Activated T-cell treated with anti-CD3 and anti-CD28 coated beads for 1 hour (primary cell): ENCODE measurements at regions not wholly inside any gene's neighbourhood (a gene's known extent, or its start where the extent isn't known, plus 50 kb on each side); places are given as distances from the start of the nearest gene placed in this dataset.
"Not testable (repeated sequence)": the region's sequence is repeated elsewhere in the genome, so short reads cannot be mapped to it uniquely, and the experiment has no call there.

ENCODE experiments used
- DNase-seq: peaks from one replicate; pipeline ENCODE4 v3.0.0-alpha.2; 2020; ENCODE audit warnings: low read depth

GRCh38 chr7:23938215-23938614 is 228.2 kb downstream of the STK31 start:
- no peak for DNase-seq

DNA sequence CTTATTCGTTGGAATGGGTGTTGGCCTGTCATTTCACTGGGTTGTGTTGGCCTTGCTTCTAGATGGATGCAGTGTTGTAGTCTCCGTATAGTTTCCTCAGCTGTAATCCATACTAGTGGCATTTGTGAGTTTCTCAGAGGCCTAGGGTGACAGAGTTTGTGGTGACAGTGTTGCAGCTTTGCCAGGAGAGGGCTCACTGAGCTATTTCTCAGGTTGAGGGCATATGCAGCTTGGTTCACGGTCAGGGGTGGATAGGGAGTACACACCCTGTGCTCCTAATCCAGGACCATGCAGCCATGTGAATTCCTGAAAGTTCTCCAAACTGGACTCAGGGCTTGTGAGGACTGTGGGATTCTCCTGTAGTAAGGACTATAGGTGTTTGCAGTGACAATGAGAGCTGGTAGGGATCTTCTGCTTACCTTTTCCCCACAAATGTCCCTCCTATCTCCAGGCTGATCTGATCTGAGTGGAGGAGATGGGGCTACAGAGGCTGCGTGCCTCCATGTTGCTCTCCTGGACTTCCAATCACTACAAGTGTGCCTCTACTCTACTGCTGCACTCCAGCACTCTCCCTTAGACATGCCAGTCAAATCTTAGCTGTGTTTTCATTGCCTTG is 229.0 kb downstream of the STK31 start:
- no peak for DNase-seq

DNA sequence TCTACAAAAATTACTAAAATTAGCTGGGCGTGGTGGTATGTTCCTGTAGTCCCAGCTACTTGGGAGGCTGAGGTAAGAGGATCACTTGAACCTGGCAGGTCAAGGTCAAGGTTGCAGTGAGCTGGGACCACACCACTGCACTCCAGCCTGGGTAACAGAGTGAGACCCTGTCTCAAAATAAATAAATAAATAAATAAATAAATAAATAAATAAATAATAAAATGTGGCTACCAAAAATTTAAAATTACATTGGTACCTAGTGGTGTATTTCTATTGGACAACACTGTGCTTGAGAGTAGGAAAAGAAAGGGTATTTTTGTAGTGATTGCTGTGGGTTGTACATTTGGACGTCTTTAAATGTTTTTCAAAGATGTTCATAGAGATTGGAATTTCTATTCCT is 229.7 kb downstream of the STK31 start:
- not testable (repeated sequence) for DNase-seq

DNA sequence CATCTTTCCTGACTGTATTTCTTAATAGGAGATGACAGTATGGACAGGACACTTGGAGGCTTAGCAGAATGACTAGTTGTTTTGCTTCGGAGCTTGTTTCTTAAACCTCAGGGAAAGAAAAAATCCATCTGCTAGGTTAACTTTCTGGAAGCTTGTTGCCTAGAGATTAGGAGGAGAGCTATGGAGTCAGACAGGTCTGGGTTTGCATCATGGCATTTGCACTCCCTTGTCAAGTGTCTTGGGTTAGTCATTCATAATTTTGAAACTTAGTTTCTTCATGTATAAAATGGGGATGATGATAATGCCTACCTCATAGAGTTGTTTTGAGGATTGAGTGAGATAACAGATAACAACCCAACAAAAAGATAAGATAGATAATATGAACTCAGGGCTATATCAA is 231.5 kb downstream of the STK31 start:
- DNase-seq, result no peak

- no peak for DNase-seq
Observed at GRCh38 chr7:23942032-23942431, 232.0 kb downstream of the STK31 start.

DNA sequence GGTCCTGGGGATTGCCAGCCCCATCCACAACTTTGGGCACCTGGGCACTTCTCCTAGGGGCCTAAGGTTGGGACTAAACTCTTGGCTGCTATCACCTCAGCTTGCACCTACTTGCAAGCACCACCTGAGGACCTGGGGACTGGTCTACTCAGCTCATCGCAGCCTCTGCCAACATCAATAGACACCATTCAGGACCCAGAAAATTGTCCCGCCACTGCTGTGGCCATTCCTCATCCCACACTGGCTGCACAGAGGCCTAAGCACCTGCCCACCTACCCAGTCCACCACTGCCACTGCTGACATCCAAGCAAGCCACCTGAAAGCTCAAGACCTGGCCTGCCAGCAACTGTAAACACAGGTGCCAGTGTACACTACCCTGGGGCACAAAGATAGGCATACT is 234.1 kb downstream of the STK31 start:
- DNase-seq, result no peak

DNA sequence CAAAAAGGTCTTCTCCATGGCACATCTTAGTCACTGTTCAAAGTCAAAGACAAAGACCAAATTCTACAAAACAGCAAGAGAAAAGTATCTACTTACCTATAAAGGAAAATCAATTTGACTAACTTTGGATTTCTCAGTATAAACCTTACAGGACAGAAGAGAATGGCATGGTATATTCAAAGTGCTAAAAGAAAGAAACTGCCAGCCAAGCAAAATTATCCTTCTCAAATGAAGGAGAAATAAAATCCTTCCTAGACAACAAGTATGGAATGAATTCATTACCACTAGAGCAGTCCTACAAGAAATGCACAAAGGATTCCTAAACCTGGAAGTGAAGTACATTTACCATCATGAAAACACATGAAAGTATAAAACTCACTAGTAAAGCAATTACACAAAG is 235.5 kb downstream of the STK31 start:
- DNase-seq, result no peak

GRCh38 chr7:23955145-23955544 is 245.1 kb downstream of the STK31 start:
- DNase-seq, result no peak

DNA sequence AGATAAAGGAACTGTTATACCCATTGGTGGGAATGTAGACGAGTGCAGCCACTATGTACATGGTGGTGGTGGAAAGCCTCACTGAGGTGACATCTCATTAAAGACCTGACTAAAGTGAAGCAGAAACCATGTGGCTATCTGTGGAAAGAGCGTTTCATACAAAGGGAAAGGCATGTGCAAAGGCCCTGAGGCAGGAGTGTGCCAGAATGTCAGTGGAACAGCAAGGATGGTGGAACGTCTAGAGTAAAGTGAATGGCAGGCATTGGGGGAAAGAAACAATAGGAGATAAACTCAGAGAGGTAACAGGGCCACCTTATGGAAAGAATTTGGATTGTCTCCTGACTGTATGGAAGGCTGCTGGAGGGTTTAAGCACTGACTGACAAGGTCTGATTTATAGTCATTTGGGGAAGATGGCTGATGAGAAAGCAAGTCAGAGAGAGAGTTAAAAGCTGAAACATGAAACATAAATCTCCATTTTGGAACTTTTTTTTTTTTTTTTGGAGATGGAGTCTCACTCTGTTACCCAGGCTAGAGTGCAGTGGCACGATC is 245.7 kb downstream of the STK31 start:
- DNase-seq, result no peak

DNA sequence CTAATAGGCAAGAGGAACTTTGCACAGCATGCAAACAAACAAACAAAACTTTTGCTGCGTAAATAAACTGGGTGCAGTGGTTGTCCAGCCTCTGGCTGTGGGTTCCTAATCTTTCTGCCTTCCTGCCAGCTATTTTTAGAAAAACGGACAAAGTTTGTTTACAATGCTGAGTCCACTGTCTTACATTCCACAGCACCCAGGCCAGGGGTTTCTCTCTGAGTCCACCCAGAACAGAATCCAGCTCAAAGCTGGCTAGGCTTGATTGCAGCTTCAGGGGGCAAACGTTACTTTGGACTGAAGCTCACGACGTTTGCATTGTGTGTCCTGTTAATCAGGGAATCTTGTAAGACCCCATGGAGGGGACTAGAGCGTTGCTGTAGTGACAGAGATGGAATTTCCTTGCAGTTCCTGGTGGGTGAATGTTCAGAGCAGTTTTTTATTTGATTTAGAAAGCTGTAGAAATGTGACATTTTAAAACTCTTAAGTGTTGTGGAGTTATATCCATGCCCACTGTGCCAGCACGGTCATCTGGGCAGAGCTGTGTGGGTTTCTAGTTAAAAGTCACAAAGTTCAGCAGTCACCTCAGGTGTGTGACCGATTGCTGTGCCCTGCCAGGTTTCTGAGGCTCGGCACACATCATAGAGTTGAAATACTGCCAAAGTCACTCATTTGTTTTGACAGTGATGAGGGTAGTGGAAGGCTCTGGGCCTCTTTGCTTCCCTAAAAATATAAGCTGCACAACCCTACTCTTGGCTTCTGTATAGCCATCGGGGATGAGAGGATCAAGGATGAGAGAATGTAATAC is 247.0 kb downstream of the STK31 start:
- DNase-seq, result no peak

DNA sequence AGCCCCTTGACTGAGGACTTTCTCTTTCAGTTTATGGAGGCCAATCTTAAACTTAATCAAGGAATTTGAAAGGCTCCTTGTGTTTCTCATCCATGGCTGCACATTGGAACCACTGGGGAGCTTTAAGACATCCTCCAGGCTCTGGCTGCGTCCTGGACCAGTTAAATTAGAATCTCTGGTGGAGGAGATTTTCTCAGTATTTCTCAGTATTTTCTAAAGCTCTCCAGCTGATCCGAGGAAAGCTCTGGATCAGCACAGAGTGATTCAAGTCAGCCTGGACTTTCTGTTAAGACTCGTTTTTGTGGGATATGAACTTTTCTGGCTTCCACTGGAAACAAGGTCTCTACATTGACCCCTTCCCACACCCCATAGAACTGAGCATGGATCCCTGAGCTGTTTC is 249.8 kb downstream of the STK31 start:
- no peak for DNase-seq

DNA sequence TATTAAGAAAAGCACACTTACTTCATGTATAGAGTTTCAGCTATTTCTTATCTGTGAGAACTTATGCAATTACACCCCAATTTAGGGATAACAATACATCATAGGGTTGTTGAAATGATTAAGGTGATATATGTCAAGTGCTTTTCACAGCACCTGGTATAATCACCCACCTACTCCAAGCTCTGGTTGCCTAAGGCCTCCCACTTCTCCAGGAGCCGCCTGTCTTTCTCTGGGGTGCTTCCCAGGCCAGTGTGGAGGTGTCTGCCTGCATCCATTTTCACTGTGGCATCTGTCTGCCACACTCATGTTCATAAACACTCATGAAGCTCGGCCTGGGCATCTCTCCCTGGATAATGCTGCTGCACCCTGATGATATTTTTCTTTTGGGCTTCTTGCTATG is 250.3 kb downstream of the STK31 start:
- no peak for DNase-seq

GRCh38 chr7:23963461-23964165 is 253.6 kb downstream of the STK31 start:
- DNase-seq, result no peak

DNA sequence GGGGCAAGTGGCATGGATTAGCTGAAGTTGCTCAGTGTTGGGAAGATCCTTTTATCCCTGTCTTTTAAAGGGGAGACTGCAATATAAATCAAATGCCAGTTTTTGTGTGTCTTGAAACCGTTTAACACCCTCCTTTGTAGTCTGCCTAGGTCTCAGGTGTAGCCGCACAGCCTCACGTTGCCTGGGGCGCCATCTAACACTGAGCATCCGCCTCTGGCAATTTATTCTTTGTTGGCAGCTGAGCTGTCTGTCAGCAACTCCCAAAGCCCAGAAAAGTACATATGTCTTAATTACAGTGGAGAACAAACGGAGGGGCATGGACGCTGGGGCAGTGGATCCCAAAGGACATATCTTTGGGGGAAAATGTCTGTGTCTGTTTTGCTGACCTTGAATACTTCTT is 254.7 kb downstream of the STK31 start:
- DNase-seq, result no peak

GRCh38 chr7:23965296-23965695 is 255.3 kb downstream of the STK31 start:
- no peak for DNase-seq

DNA sequence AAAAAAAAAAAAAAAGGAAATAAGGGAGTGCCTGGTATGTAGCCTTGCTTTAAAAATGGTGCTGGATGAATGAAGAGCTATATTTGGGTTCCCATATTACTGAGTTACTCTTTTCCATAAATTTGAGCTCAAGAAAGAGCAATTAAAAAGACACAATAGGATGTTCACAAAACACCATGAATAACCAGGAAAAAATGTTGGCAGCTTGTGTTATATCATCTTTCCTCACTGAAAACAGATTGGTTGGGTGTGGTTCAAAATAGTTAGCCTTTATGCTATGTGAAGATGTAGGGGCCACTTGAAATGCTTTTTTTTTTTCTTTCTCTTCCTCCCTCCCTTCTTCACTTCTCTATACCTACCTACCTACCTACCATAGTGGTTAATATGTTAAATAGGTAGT is 256.9 kb downstream of the STK31 start:
- DNase-seq, result no peak

- DNase-seq, result no peak
Observed at GRCh38 chr7:23967949-23968599, 258.1 kb downstream of the STK31 start.

DNA sequence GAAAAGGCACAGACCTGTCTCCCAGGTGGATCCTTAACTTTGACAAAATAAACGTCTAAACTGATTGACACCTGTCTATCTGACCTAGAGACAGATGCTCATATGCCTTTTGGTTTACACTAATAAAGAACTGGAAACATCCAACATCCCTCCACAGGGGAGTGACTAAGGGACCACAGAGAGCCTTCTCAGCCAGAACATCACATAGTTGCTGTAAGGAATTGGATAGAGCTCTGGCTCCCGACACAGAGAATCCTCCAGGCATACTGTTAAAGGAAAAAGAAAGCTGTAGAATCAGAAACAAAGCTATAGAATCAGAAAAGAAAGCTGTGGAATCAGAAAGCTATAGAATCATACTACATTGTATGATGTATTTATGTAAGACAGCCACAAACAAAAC is 258.8 kb downstream of the STK31 start:
- DNase-seq, result no peak

- DNase-seq, result no peak
Observed at GRCh38 chr7:23969443-23969842, 259.4 kb downstream of the STK31 start.

DNA sequence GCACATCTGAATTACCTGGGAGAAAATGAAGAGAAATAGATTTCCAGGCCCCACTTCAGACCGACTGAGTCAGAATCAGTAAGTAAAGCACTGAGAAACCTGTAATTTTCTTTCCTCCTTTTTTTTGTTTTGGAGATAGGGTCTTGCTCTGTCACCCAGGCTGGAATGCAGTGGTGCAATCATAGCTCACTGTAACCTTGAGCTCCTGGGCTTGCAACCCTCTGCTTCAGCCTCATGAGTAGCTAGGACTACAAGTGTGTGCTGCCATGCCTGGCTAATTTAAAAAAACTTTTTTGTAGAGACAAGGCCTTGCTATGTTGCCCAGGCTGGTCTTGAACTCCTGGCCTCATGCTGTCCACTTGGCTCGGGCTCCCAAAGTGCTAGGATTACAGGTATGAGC is 260.2 kb downstream of the STK31 start:
- DNase-seq, result no peak

DNA sequence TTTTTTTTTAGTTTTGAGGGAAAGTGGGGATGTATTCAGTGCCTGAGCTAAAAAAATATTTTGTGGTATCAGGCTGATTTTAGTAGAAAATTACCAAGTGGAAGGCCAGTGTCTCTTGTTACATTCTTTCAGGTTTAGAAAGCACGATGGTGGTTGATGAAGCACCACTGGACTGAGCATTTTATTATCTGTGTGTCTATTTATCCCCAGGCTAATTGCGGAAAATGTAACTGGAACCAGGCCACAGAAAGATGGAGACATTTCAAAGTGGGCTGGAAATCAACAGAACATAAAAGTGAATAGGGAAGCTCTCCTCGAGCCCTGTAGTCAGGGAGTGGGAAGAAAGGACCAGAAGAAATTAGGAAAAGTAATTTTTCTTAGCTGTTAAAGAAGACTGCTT is 261.0 kb downstream of the STK31 start:
- DNase-seq, result no peak

- DNase-seq, result no peak
Observed at GRCh38 chr7:23972057-23972456, 262.0 kb downstream of the STK31 start.

DNA sequence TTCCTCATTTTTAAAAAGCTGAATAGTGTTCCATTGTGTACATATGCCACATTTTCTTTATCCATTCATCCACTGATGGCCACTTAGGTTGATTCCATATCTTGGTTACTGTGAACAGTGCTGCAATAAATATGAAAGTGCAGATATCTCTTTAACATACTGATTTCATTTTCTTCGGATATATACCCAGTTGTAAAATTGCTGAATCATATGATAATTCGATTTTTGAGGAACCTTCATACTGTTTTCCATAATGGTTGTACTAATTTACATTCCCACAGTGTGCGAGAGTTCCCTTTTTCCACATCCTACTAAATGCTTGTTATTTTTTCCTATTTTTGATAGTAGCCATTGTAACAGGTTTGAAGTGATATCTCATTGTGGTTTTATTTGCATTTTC is 263.2 kb downstream of the STK31 start:
- DNase-seq, result no peak
